Hematopoietic multipotent progenitor cell (in vitro differentiated cells): ENCODE measurements at regions not wholly inside any gene's neighbourhood (a gene's known extent, or its start where the extent isn't known, plus 50 kb on each side); places are given as distances from the start of the nearest gene placed in this dataset.
"Not testable (repeated sequence)": the region's sequence is repeated elsewhere in the genome, so short reads cannot be mapped to it uniquely, and the experiment has no call there.

Experiments
- DNase-seq, 3 donors: peaks; one replicate each; pipeline ENCODE4 v3.0.0-alpha.2; 2011 to 2015; ENCODE audit warnings: low read depth in 2 of 3, low spot score in 2 of 3

GRCh38 chr2:89756616-89757015, 1065.1 kb downstream of the RPIA start:
- not testable (repeated sequence) for DNase-seq

GRCh38 chr2:89758332-89759026, 1067.0 kb downstream of the RPIA start:
- not testable (repeated sequence) for DNase-seq

GRCh38 chr2:89760762-89761161, 1069.3 kb downstream of the RPIA start:
- DNase-seq = not testable (repeated sequence)

- DNase-seq = not testable (repeated sequence)
Measured at GRCh38 chr2:89761171-89761570, 1069.7 kb downstream of the RPIA start.

- not testable (repeated sequence) for DNase-seq
Measured at GRCh38 chr2:89761863-89762262, 1070.4 kb downstream of the RPIA start.

GRCh38 chr2:89762461-89763253, 1071.2 kb downstream of the RPIA start:
- not testable (repeated sequence) for DNase-seq

- DNase-seq = no peak
Measured at GRCh38 chr2:89763254-89763580, 1071.7 kb downstream of the RPIA start.

- no peak for DNase-seq
Measured at GRCh38 chr2:89763581-89764485, 1072.4 kb downstream of the RPIA start.

GRCh38 chr2:89764571-89765360, 1073.3 kb downstream of the RPIA start:
- not testable (repeated sequence) for DNase-seq

- DNase-seq = not testable (repeated sequence)
Measured at GRCh38 chr2:89765361-89765718, 1073.9 kb downstream of the RPIA start.

- not testable (repeated sequence) for DNase-seq
Measured at GRCh38 chr2:89766141-89766990, 1074.9 kb downstream of the RPIA start.

GRCh38 chr2:89767058-89767457, 1075.6 kb downstream of the RPIA start:
- not testable (repeated sequence) for DNase-seq

- peak in 1 of 3 donors; percentile 11 for DNase-seq
Measured at GRCh38 chr2:89767572-89768435, 1076.3 kb downstream of the RPIA start.

GRCh38 chr2:89775885-89776284, 1084.4 kb downstream of the RPIA start:
- no peak for DNase-seq

GRCh38 chr2:89780318-89780717, 1088.8 kb downstream of the RPIA start:
- DNase-seq = no peak

- DNase-seq = no peak
Measured at GRCh38 chr2:89781962-89782361, 1090.5 kb downstream of the RPIA start.

- no peak for DNase-seq
Measured at GRCh38 chr2:89784960-89785359, 1093.5 kb downstream of the RPIA start.

GRCh38 chr2:89785528-89785927, 1094.1 kb downstream of the RPIA start:
- DNase-seq = not testable (repeated sequence)
